Astrocyte of the spinal cord (primary cell): ENCODE measurements at regions not wholly inside any gene's neighbourhood (a gene's known extent, or its start where the extent isn't known, plus 50 kb on each side); places are given as distances from the start of the nearest gene placed in this dataset.
A peak's percentile ranks its signal among the peaks of the same experiment; 100 is the strongest.
"Not testable (repeated sequence)": the region's sequence is repeated elsewhere in the genome, so short reads cannot be mapped to it uniquely, and the experiment has no call there.

Source experiments
- DNase-seq: peaks from one replicate; pipeline ENCODE4 v3.0.0; 2011; ENCODE audit warnings: low read depth, low spot score
- H3K4me3 ChIP-seq: 2 replicates; pipeline ENCODE4 v1.5.1; 2011; ENCODE audit warnings: low read depth, mild to moderate bottlenecking, low read length, moderate library complexity
- CTCF ChIP-seq: IDR thresholded peaks from 2 replicates; pipeline ENCODE4 v1.5.1; 2012; ENCODE audit warnings: low read depth, mild to moderate bottlenecking, low read length, inconsistent platforms
- in situ Hi-C: cut with HindIII; loops from 2 replicates; pipeline ENCODE4 v1.10.0; 2017; ENCODE audit warnings: low sequenced_read_pairs

DNA sequence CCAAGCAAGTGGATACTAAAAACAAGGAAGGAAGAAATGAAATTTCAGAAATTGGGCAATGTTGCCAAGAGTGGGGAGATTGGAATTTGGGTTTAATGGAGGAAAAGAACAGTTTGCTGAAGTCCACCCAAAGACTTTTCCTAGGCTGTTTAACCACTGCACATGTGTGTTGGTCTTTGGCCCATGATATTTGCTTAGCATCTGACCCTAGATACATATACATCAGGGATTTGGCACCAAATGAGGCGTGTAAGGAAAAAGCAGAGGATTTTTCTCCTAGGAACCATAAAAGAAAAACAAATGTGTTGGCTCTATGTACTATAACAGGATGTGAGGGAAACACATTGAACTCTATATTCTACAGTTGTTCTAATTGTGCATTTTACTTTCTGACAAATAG lies 80.7 kb upstream of the CD28 start:
- H3K4me3 ChIP-seq: no peak overlapping the region
- in situ Hi-C loops: no loop called here
- no peak for TF ChIP-seq CTCF
- DNase-seq: no peak

DNA sequence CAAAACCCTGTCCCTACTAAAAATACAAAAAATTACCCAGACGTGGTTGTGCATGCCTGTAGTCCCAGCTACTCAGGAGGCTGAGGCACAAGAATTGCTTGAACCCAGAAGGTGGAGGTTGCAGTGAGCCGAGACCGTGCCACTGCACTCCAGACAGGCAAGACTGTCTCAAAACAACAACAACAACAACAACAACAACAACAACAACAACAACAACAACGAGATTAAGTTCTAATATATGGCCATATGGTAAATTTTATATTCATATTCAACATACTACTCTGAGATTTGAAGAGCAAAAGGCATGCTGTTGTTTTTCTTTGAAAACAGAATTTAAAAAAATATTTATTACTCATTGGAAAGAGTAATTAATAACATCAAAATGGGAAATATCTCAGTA lies 80.2 kb upstream of the CD28 start:
- H3K4me3 ChIP-seq, DNase-seq, in situ Hi-C loops: not testable (repeated sequence)

DNA sequence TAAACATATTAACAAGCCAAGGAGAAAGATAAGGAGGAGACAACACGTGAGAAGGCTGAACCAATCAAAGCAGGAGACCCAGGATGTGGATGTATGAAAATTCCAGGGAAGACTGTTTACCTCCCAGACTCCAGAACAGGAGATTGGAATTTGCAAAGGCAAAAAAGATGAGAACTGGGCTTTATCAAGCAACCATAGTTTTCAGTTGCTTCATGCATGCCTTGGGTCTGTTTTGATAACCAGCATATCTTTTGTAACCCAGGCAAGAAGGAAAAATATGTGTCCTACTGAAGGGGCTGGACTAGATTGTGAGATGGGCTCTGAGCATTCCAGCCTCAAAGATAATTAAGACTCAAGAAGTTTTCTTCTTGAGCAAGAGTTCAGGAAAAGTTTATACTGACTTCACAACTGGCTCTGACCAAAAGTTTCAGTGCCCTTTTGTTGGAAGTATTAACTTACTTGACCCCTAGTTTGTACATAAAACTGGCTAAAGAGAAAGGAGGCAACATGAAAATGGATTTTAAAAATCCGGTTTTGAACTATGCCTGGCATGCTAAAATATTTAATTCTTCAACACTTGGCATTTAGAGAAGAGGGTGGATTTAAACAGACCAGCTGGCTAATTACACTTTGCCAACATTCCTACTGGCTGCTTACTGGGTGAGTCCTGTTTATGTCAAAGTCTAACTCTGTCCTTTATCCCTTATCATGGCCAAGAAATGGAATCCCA lies 79.3 kb upstream of the CD28 start:
- peak; percentile 46 for DNase-seq
- in situ Hi-C loops: no loop called here
- TF ChIP-seq CTCF: no peak
- no peak overlapping the region for H3K4me3 ChIP-seq

GRCh38 chr2:203629699-203630098 lies 76.7 kb upstream of the CD28 start:
- no peak for DNase-seq
- TF ChIP-seq CTCF: no peak
- no peak overlapping the region for H3K4me3 ChIP-seq
- in situ Hi-C loops: no loop called here

DNA sequence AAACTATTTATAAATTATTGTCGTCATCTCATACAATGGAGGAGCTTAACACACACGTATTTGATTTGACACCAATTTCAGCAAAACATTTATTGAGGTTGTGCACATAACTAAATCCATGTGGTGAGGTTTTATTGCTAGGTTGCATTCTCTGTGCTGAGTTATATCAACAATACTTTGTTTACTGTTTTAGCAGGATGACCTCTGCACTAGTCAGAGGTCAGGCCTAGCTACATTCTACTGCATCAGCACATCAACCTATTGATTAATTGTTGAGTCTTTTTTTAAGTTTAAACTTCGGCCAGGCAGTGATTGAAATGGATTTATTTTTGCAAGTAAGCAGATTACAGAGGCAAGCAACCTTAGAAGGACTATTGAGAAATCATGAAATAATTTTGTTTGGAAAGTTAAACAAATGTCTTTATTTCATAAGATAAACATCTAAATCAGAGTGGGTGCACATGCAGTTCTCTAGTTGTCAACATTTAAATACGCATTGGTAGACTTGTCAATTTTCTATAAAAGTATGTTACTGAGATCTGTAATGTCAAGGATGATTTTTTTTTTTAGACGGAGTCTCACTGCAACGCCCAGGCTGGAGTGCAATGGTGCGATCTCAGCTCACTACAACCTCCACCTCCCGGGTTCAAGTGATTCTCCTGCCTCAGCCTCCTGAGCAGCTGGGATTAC lies 75.2 kb upstream of the CD28 start:
- in situ Hi-C loops: no loop called here
- no peak for TF ChIP-seq CTCF
- no peak for DNase-seq
- no peak overlapping the region for H3K4me3 ChIP-seq

GRCh38 chr2:203636588-203637470 lies 69.6 kb upstream of the CD28 start:
- H3K4me3 ChIP-seq: no peak overlapping the region
- in situ Hi-C loops: no loop called here
- DNase-seq: peak; percentile 24
- TF ChIP-seq CTCF: no peak
